ENCODE measurements at regions not wholly inside any gene's neighbourhood (a gene's known extent, or its start where the extent isn't known, plus 50 kb on each side); places are given as distances from the start of the nearest gene placed in this dataset.

DNA sequence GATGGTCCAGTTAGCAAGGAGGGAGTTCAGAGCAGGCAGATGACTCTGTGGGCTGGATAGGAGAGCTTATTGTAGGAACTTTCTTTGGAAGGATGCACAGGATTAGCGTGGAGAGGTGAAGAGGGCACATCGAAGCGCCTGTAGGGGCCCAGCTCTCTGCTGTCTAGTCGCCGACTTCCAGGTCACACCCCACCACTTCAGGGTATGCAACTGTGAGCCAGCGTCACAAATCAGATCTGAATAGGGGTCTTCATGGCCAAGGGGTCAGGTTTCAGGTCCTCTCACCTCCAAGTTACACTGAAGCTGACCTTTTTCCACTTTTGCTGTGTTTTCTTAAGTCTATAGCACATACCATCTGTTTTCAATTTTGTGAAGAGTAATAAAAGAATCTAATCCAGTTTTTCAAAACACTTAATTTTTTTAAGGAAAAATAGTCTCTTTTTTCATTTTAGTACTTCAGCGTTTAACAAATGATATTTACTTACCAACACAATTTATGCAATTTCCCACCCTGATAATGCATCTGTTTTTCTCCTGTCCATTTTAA lies 364.2 kb upstream of the CLINT1 start:
- Histone ChIP-seq H3K4me3 (no peak overlapping the region), H3K36me3 (ENCODE audit: low read depth) (no peaks in the 10 kb centered on the region), H4K20me1 (ENCODE audit: insufficient read depth) (no peaks in the 10 kb centered on the region), H3K27ac (no peak overlapping the region), H3K9me3 (ENCODE audit: insufficient read depth, low read depth) (no peaks in the 10 kb centered on the region), H3K79me2 (ENCODE audit: low read depth) (no peaks in the 10 kb centered on the region), H3K4me1 (replicated peaks; ENCODE audit: insufficient read depth) (no peaks in the 10 kb centered on the region), H3K4me2 (no peak overlapping the region), H2AFZ (no peak overlapping the region), H3K27me3 (ENCODE audit: insufficient read depth, low read depth) (no peaks in the 10 kb centered on the region), H3K9me2 (ENCODE audit: insufficient read depth) (no peaks in the 10 kb centered on the region), H3F3A (ENCODE audit: insufficient read depth, low read depth) (no peaks in the 10 kb centered on the region)
- intact Hi-C loops (cut with micrococcal nuclease; ENCODE audit: unreplicated experiment), result no loop called here
- no peak for DNase-seq
- POLR2A ChIA-PET (ENCODE audit: unreplicated experiment), result no interaction called here
- CTCF ChIA-PET, result no interaction called here
- BruUV-seq (replicated peaks), result no TSS peak
- no peak for TF ChIP-seq EZH2 (IDR thresholded peaks at IDR 0.05; ENCODE audit: low read depth)
- TF ChIP-seq, protein P1, sequence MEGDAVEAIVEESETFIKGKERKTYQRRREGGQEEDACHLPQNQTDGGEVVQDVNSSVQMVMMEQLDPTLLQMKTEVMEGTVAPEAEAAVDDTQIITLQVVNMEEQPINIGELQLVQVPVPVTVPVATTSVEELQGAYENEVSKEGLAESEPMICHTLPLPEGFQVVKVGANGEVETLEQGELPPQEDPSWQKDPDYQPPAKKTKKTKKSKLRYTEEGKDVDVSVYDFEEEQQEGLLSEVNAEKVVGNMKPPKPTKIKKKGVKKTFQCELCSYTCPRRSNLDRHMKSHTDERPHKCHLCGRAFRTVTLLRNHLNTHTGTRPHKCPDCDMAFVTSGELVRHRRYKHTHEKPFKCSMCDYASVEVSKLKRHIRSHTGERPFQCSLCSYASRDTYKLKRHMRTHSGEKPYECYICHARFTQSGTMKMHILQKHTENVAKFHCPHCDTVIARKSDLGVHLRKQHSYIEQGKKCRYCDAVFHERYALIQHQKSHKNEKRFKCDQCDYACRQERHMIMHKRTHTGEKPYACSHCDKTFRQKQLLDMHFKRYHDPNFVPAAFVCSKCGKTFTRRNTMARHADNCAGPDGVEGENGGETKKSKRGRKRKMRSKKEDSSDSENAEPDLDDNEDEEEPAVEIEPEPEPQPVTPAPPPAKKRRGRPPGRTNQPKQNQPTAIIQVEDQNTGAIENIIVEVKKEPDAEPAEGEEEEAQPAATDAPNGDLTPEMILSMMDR (conservative IDR thresholded peaks at IDR 0.05), result no peak

GRCh38 chr5:158212917-158213316 lies 354.0 kb upstream of the CLINT1 start:
- H3K27ac ChIP-seq, result no peak overlapping the region
- no peaks in the 10 kb centered on the region; the same call in 1 of the 2 replicates for H3K27me3 ChIP-seq (ENCODE audit: insufficient read depth, low read depth)
- H3K9me3 ChIP-seq (ENCODE audit: insufficient read depth, low read depth), result no peaks in the 10 kb centered on the region
- no peaks in the 10 kb centered on the region for H3K79me2 ChIP-seq (ENCODE audit: low read depth)
- no peak overlapping the region for H2AFZ ChIP-seq
- H3K36me3 ChIP-seq (ENCODE audit: low read depth), result no peaks in the 10 kb centered on the region
- no peaks in the 10 kb centered on the region for H3F3A ChIP-seq (ENCODE audit: insufficient read depth, low read depth)
- CTCF ChIA-PET, result no interaction called here
- TF ChIP-seq, protein P1 (conservative IDR thresholded peaks at IDR 0.05), result no peak
- no peak for TF ChIP-seq EZH2 (IDR thresholded peaks at IDR 0.05; ENCODE audit: low read depth)
- intact Hi-C loops (cut with micrococcal nuclease; ENCODE audit: unreplicated experiment), result no loop called here
- DNase-seq, result no peak
- H3K4me2 ChIP-seq, result no peak overlapping the region
- H3K4me3 ChIP-seq, result no peak overlapping the region
- H3K4me1 ChIP-seq (replicated peaks; ENCODE audit: insufficient read depth), result no peaks in the 10 kb centered on the region
- POLR2A ChIA-PET (ENCODE audit: unreplicated experiment), result no interaction called here
- H4K20me1 ChIP-seq (ENCODE audit: insufficient read depth), result no peaks in the 10 kb centered on the region
- H3K9me2 ChIP-seq (ENCODE audit: insufficient read depth), result no peaks in the 10 kb centered on the region
- BruUV-seq (replicated peaks), result no TSS peak

GRCh38 chr5:158212237-158212636 lies 353.3 kb upstream of the CLINT1 start:
- no peaks in the 10 kb centered on the region for H4K20me1 ChIP-seq (ENCODE audit: insufficient read depth)
- ChIA-PET POLR2A (ENCODE audit: unreplicated experiment) (no interaction called here), CTCF (no interaction called here)

More at GRCh38 chr5:158212237-158212636, 353.3 kb upstream of the CLINT1 start:
- Histone ChIP-seq H3K36me3 (ENCODE audit: low read depth) (no peaks in the 10 kb centered on the region), H3K9me3 (ENCODE audit: insufficient read depth, low read depth) (no peaks in the 10 kb centered on the region), H3F3A (ENCODE audit: insufficient read depth, low read depth) (no peaks in the 10 kb centered on the region), H3K79me2 (ENCODE audit: low read depth) (no peaks in the 10 kb centered on the region), H3K4me3 (no peak overlapping the region), H3K27me3 (ENCODE audit: insufficient read depth, low read depth) (no peaks in the 10 kb centered on the region; the same call in 1 of the 2 replicates), H3K9me2 (ENCODE audit: insufficient read depth) (no peaks in the 10 kb centered on the region), H2AFZ (no peak overlapping the region), H3K4me1 (replicated peaks; ENCODE audit: insufficient read depth) (no peaks in the 10 kb centered on the region), H3K27ac (no peak overlapping the region), H3K4me2 (no peak overlapping the region)
- no peak for TF ChIP-seq EZH2 (IDR thresholded peaks at IDR 0.05; ENCODE audit: low read depth)
- TF ChIP-seq, protein P1 (conservative IDR thresholded peaks at IDR 0.05), result no peak
- DNase-seq, result no peak
- intact Hi-C loops (cut with micrococcal nuclease; ENCODE audit: unreplicated experiment), result no loop called here
- BruUV-seq (replicated peaks), result no TSS peak
